DOHH2 (cell line): ENCODE measurements at regions not wholly inside any gene's neighbourhood (a gene's known extent, or its start where the extent isn't known, plus 50 kb on each side); places are given as distances from the start of the nearest gene placed in this dataset.

Experiments used
- H3F3A ChIP-seq: fragments of 200-600 bp; sonication (generic), shearing (Covaris generic); 2 replicates; pipeline ENCODE4 v1.6.0; 2016; ENCODE audit warnings: antibody characterized with exemption, mild to moderate bottlenecking; ENCODE audit not compliant: control insufficient read depth, insufficient read depth
- H3K27ac ChIP-seq: fragments of 200-600 bp; sonication (generic); 2 replicates; pipeline ENCODE4 v1.5.1; 2014; ENCODE audit warnings: low read depth, mild to moderate bottlenecking, low read length, moderate library complexity
- H3K27me3 ChIP-seq: fragments of 200-600 bp; sonication (generic); 2 replicates; pipeline ENCODE4 v1.6.1; 2014; ENCODE audit warnings: mild to moderate bottlenecking, low read length, mixed read lengths; ENCODE audit not compliant: control insufficient read depth
- H3K36me3 ChIP-seq: fragments of 200-600 bp; sonication (generic); 2 replicates; pipeline ENCODE4 v1.6.1; 2014; ENCODE audit warnings: mild to moderate bottlenecking, low read length, moderate library complexity, mixed read lengths; ENCODE audit not compliant: control insufficient read depth
- H3K4me1 ChIP-seq: fragments of 200-600 bp; sonication (generic); 2 replicates; pipeline ENCODE4 v1.6.1; 2014; ENCODE audit warnings: mild to moderate bottlenecking, low read length, mixed read lengths; ENCODE audit not compliant: control insufficient read depth
- H3K4me2 ChIP-seq: fragments of 200-600 bp; sonication (generic); 2 replicates; pipeline ENCODE4 v1.6.0; 2014; ENCODE audit warnings: mild to moderate bottlenecking, low read length, moderate library complexity
- H3K4me3 ChIP-seq: fragments of 200-600 bp; sonication (generic); 2 replicates; pipeline ENCODE4 v1.5.1; 2014; ENCODE audit warnings: mild to moderate bottlenecking, low read length, mixed read lengths
- H3K79me2 ChIP-seq: fragments of 200-600 bp; sonication (generic); 2 replicates; pipeline ENCODE4 v1.6.1; 2014; ENCODE audit warnings: mild to moderate bottlenecking, low read length, mixed read lengths; ENCODE audit not compliant: control insufficient read depth
- H3K9me2 ChIP-seq: fragments of 200-600 bp; sonication (generic); replicated peaks from 2 replicates; pipeline ENCODE4 v1.6.1; 2014; ENCODE audit warnings: mild to moderate bottlenecking, low read length, mixed read lengths; ENCODE audit not compliant: control insufficient read depth
- H3K9me3 ChIP-seq: fragments of 200-600 bp; sonication (generic); 2 replicates; pipeline ENCODE4 v1.6.1; 2014; ENCODE audit warnings: antibody characterized with exemption, low read length, mixed read lengths; ENCODE audit not compliant: control insufficient read depth, insufficient read depth
- H4K20me1 ChIP-seq: fragments of 200-600 bp; sonication (generic); 2 replicates; pipeline ENCODE4 v1.6.0; 2014; ENCODE audit warnings: low read depth, mild to moderate bottlenecking, antibody characterized with exemption, low read length, moderate library complexity; ENCODE audit not compliant: control insufficient read depth, insufficient read depth
- EZH2phosphoT487 ChIP-seq: fragments of 200-600 bp; sonication (generic); IDR thresholded peaks from 2 replicates; pipeline ENCODE4 v1.6.1; 2017; ENCODE audit warnings: borderline replicate concordance, mild to moderate bottlenecking, antibody characterized with exemption, low read length, moderate library complexity, mixed read lengths
- TF ChIP-seq, protein P1 (sequence below): fragments of 200-600 bp; sonication (generic); IDR thresholded peaks from one replicate; pipeline ENCODE4 v1.5.1; 2014; ENCODE audit warnings: antibody characterized with exemption, mild to moderate bottlenecking, low read depth, low read length; ENCODE audit not compliant: poor library complexity, severe bottlenecking

DNA sequence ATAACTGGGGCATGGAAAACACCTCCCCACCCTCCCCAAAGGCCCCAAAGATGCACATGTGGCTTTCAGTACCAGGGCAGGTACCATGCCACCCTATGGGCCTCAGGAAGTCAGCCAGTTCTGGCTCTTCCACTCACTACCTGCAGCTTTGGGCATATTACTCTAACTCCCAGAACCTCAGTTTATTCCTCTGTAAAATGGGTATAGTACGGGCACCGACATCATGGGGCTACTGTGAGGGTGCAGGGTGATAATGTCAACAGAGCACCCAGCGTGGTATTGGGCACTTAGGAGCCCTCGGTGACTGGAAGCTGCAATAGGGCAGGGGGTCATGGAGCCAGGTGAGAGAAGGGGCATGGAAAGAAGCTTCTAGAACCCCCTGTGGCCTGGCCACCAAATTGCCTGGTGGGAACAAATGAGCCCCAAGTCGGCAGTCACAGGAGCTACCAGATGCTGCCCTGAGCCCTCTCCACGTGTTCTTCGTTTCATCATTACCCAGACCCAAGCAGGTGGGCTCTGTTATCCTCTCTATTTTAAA lies 512.1 kb downstream of the SHQ1 start:
- Histone ChIP-seq H3K27ac (no peak overlapping the region), H3K4me3 (no peak overlapping the region)
- TF ChIP-seq EZH2phosphoT487: no peak
- TF ChIP-seq, protein P1, sequence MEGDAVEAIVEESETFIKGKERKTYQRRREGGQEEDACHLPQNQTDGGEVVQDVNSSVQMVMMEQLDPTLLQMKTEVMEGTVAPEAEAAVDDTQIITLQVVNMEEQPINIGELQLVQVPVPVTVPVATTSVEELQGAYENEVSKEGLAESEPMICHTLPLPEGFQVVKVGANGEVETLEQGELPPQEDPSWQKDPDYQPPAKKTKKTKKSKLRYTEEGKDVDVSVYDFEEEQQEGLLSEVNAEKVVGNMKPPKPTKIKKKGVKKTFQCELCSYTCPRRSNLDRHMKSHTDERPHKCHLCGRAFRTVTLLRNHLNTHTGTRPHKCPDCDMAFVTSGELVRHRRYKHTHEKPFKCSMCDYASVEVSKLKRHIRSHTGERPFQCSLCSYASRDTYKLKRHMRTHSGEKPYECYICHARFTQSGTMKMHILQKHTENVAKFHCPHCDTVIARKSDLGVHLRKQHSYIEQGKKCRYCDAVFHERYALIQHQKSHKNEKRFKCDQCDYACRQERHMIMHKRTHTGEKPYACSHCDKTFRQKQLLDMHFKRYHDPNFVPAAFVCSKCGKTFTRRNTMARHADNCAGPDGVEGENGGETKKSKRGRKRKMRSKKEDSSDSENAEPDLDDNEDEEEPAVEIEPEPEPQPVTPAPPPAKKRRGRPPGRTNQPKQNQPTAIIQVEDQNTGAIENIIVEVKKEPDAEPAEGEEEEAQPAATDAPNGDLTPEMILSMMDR: no peak

DNA sequence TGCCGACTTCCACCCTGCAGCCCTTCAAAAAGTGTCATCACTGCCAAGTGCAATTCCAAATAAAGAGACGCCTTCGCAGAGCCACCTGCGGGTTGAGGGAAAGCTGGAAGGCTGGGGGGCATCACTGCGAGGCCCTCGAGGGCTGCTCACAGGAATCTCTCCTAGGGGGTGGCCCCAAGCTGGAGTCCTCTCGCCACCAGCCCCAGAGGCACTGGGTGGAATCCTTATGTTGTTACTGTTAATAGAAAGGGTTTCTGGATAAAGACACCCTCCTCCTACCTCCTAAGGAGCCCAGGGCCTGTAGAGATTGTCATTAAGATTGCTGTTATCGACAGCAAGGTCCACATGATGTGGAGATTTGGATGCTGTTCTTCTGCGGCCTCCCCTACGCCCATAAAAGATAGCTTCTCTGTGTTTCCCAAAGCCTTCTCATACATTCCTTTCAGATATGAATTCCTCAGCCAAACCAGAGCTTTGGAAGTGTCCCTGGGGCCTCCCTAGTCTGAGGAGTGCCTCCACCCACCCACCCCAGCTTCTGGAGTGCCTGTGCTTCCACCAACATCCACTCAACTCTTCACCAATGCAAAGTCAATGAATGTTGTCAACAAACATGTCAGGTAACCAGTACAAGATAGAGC lies 512.7 kb downstream of the SHQ1 start:
- H4K20me1 ChIP-seq: no peaks in the 10 kb centered on the region
- H3K4me2 ChIP-seq: no peak overlapping the region
- H3K79me2 ChIP-seq: no peaks in the 10 kb centered on the region
- no peaks in the 10 kb centered on the region for H3F3A ChIP-seq
- TF ChIP-seq, protein P1: no peak
- TF ChIP-seq EZH2phosphoT487: no peak
- no peaks in the 10 kb centered on the region for H3K9me2 ChIP-seq
- H3K9me3 ChIP-seq: no peaks in the 10 kb centered on the region
- peaks cover 17% of the 10 kb centered on the region for H3K27me3 ChIP-seq
- no peaks in the 10 kb centered on the region for H3K4me1 ChIP-seq
- no peaks in the 10 kb centered on the region for H3K36me3 ChIP-seq
- H3K4me3 ChIP-seq: no peak overlapping the region
- no peak overlapping the region for H3K27ac ChIP-seq

More for the DNA sequence above, 512.1 kb downstream of the SHQ1 start:
- Histone ChIP-seq H3K9me3 (no peaks in the 10 kb centered on the region), H3F3A (no peaks in the 10 kb centered on the region), H3K79me2 (no peaks in the 10 kb centered on the region), H3K9me2 (no peaks in the 10 kb centered on the region), H3K36me3 (no peaks in the 10 kb centered on the region), H3K27me3 (peaks cover 14% of the 10 kb centered on the region), H3K4me1 (no peaks in the 10 kb centered on the region), H4K20me1 (no peaks in the 10 kb centered on the region), H3K4me2 (no peak overlapping the region)

DNA sequence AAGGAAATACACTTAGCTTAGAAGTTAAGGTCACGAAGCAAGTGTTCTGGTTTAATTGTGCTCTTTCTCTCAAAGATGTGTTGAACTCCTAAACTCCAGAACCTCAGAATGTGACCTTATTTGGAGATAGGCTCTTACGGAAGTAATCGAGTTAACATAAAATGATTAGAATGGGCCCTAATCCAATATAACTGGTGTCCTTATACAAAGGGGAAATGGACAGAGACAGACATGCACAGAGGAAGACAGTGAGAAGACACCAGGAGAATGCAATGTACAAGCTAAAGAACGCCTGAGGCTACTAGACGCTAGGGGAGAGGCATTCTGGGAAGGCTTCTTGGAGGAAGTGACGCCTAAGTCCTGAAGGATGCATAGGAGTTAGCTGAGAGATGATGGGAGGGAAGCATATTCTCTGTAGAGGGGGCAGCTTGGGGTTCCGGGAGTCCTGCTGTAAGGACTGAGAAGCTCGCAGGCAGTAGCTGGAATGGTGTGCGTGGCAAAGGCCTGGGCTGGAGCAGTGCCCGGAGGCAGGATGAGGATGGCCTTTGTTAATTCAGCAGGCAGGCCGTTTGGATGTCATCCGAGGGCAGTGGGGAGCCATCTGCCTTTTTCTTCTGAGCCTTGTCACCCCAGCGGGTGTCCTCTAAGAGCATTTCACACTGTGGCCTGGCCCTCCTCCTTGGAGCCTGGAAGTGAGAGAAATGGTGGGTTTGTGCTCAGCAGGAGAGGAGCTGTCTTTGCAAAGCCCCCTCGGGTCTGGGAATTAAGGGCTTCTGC lies 513.4 kb downstream of the SHQ1 start:
- Histone ChIP-seq H3K4me2 (no peak overlapping the region), H3K4me3 (no peak overlapping the region), H3K79me2 (no peaks in the 10 kb centered on the region), H3K36me3 (no peaks in the 10 kb centered on the region), H3K9me2 (no peaks in the 10 kb centered on the region), H3K9me3 (no peaks in the 10 kb centered on the region), H3K27ac (no peak overlapping the region), H3F3A (no peaks in the 10 kb centered on the region), H3K4me1 (no peaks in the 10 kb centered on the region), H3K27me3 (peaks cover 20% of the 10 kb centered on the region), H4K20me1 (no peaks in the 10 kb centered on the region)
- TF ChIP-seq EZH2phosphoT487: no peak
- TF ChIP-seq, protein P1: no peak
